CD8-positive, alpha-beta memory T cell (primary cell): ENCODE measurements at regions not wholly inside any gene's neighbourhood (a gene's known extent, or its start where the extent isn't known, plus 50 kb on each side); places are given as distances from the start of the nearest gene placed in this dataset.
A peak's percentile ranks its signal among the peaks of the same experiment; 100 is the strongest.

ENCODE experiments used
- CTCF ChIA-PET: fragments of 350-600 bp; sonication (Branson Sonifier 250); formaldehyde crosslinking; loops from one replicate; lab custom pipeline; 2021; ENCODE audit warnings: antibody characterized with exemption; lab: Charles Lee
- POLR2A ChIA-PET: fragments of 350-600 bp; sonication (Branson Sonifier 250); formaldehyde crosslinking; loops from one replicate; lab custom pipeline; 2021; ENCODE audit warnings: antibody characterized with exemption; lab: Charles Lee
- DNase-seq, 5 donors: peaks; one replicate each; pipeline versions ENCODE4 v3.0.0 to v3.0.0-alpha.2; 2020 to 2022; ENCODE audit warnings: mixed read lengths in 1 of 5
- H3K27ac ChIP-seq: one replicate; pipeline ENCODE4 v1.7.0; 2013; ENCODE audit warnings: low read depth, mild to moderate bottlenecking, low read length, moderate library complexity
- H3K27me3 ChIP-seq: 2 replicates; pipeline ENCODE4 v1.7.0; 2013; ENCODE audit warnings: low read length, mild to moderate bottlenecking; ENCODE audit not compliant: insufficient read depth, poor library complexity, severe bottlenecking
- H3K36me3 ChIP-seq: 2 replicates; pipeline ENCODE4 v1.7.0; 2013; ENCODE audit warnings: mild to moderate bottlenecking, low read length, moderate library complexity; ENCODE audit not compliant: insufficient read depth
- H3K4me1 ChIP-seq: 2 replicates; pipeline ENCODE4 v1.7.0; 2013; ENCODE audit warnings: mild to moderate bottlenecking, low read length, moderate library complexity; ENCODE audit not compliant: insufficient read depth
- H3K4me3 ChIP-seq: 2 replicates; pipeline ENCODE4 v1.7.0; 2013; ENCODE audit warnings: mild to moderate bottlenecking, low read length
- H3K9me3 ChIP-seq: 2 replicates; pipeline ENCODE4 v1.7.0; 2013; ENCODE audit warnings: mild to moderate bottlenecking, low read length
- H3K27ac Mint-ChIP-seq, 8 donors: one replicate each; pipeline ENCODE4 v1.8.0; 2020 to 2021; ENCODE audit warnings: mixed read lengths in 8 of 8, mild to moderate bottlenecking in 6 of 8, inconsistent platforms in 3 of 8, moderate library complexity in 3 of 8
- H3K27me3 Mint-ChIP-seq, 2 donors: one replicate each; pipeline ENCODE4 v1.8.0; 2020 to 2021; ENCODE audit warnings: mixed read lengths in 2 of 2, mild to moderate bottlenecking in 1 of 2, moderate library complexity in 1 of 2
- H3K36me3 Mint-ChIP-seq, 3 donors: one replicate each; pipeline ENCODE4 v1.8.0; 2020 to 2021; ENCODE audit warnings: mixed read lengths in 3 of 3, inconsistent platforms in 1 of 3, mild to moderate bottlenecking in 1 of 3
- H3K4me1 Mint-ChIP-seq, 3 donors: one replicate each; pipeline ENCODE4 v1.8.0; 2020 to 2021; ENCODE audit warnings: mixed read lengths in 3 of 3, inconsistent platforms in 1 of 3, mild to moderate bottlenecking in 1 of 3
- H3K4me3 Mint-ChIP-seq, 7 donors: one replicate each; pipeline ENCODE4 v1.8.0; 2020 to 2021; ENCODE audit warnings: mixed read lengths in 7 of 7, mild to moderate bottlenecking in 6 of 7, moderate library complexity in 4 of 7, inconsistent platforms in 2 of 7
- H3K9me3 Mint-ChIP-seq, 5 donors: one replicate each; pipeline ENCODE4 v1.8.0; 2020 to 2022; ENCODE audit warnings: mixed read lengths in 5 of 5, mild to moderate bottlenecking in 3 of 5, moderate library complexity in 2 of 5, inconsistent platforms in 1 of 5

GRCh38 chr9:3586066-3586465, 60.3 kb upstream of the RFX3 start:
- no peak for DNase-seq
- Histone ChIP-seq H3K27me3 (no peaks in the 10 kb centered on the region), H3K9me3 (peaks cover 15% of the 10 kb centered on the region), H3K36me3 (no peaks in the 10 kb centered on the region), H3K27ac (no peak overlapping the region), H3K4me1 (no peaks in the 10 kb centered on the region), H3K4me3 (no peak overlapping the region)
- peaks cover 40 to 75% (median 62%) of the 10 kb centered on the region in 5 donors for H3K9me3 Mint-ChIP-seq
- POLR2A ChIA-PET, result no interaction called here
- H3K4me1 Mint-ChIP-seq, result peaks cover 0 to 3% (median 0%) of the 10 kb centered on the region in 3 donors
- H3K36me3 Mint-ChIP-seq, result peaks cover 8 to 75% (median 18%) of the 10 kb centered on the region in 3 donors
- H3K27ac Mint-ChIP-seq, result no peak overlapping the region
- no peak overlapping the region for H3K4me3 Mint-ChIP-seq
- CTCF ChIA-PET, result no interaction called here
- H3K27me3 Mint-ChIP-seq, result no peaks in the 10 kb centered on the region

DNA sequence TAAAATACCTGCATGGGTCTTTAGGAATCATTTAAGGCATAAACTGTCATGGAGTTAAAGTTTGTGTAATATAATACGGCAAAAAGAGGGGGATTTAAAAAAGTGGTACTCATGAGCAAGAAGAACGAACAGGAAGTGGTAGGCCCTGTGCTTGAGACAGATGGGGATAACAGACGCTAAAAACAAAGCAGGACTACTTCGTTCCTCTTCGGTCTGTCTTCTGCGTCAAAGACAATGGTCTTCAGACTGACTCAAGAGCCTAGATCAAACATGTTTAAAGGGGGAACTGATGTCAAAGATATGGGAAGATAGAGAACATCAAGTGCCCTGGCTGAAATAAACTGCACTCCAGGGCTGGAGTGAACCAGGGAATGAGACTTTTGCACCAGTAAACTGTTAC, 59.8 kb upstream of the RFX3 start:
- Histone ChIP-seq H3K4me1 (no peaks in the 10 kb centered on the region), H3K4me3 (no peak overlapping the region), H3K27me3 (no peaks in the 10 kb centered on the region), H3K36me3 (no peaks in the 10 kb centered on the region), H3K27ac (no peak overlapping the region), H3K9me3 (peaks cover 19% of the 10 kb centered on the region)
- CTCF ChIA-PET, result no interaction called here
- H3K9me3 Mint-ChIP-seq, result peaks cover 40 to 75% (median 62%) of the 10 kb centered on the region in 5 donors
- DNase-seq, result peak in 1 of 5 donors; percentile 13
- H3K27me3 Mint-ChIP-seq, result no peaks in the 10 kb centered on the region
- no peak overlapping the region for H3K4me3 Mint-ChIP-seq
- peaks cover 10 to 75% (median 15%) of the 10 kb centered on the region in 3 donors for H3K36me3 Mint-ChIP-seq
- no peaks in the 10 kb centered on the region for H3K4me1 Mint-ChIP-seq
- POLR2A ChIA-PET, result no interaction called here
- no peak overlapping the region for H3K27ac Mint-ChIP-seq

DNA sequence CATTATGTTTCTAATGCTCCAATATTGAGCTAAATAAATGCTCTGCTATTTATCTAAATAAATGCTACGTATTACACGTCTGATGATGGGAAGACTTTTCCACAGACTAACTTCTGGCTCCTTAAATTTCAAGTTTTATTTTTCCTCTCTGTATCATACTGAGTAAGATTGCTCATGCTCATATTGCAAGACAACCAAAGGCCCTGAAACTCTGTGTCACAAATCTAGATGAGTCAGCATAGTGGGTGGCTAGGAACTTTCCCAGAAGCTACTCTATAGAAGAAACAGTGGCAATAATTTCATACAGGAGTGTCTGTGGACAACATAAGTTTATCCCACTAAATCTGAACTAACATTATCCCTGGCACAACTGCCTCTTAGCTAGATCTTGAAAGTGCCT, 53.0 kb upstream of the RFX3 start:
- H3K4me1 ChIP-seq, result no peaks in the 10 kb centered on the region
- POLR2A ChIA-PET, result no interaction called here
- no peak overlapping the region for H3K27ac ChIP-seq
- H3K4me1 Mint-ChIP-seq, result no peaks in the 10 kb centered on the region
- H3K9me3 ChIP-seq, result peaks cover 27% of the 10 kb centered on the region
- H3K36me3 Mint-ChIP-seq, result peaks cover 11 to 50% (median 23%) of the 10 kb centered on the region in 3 donors
- H3K27me3 ChIP-seq, result no peaks in the 10 kb centered on the region
- no peak overlapping the region for H3K4me3 ChIP-seq
- peaks cover 40 to 51% (median 49%) of the 10 kb centered on the region in 5 donors for H3K9me3 Mint-ChIP-seq
- CTCF ChIA-PET, result no interaction called here
- no peak for DNase-seq
- no peak overlapping the region for H3K27ac Mint-ChIP-seq
- H3K4me3 Mint-ChIP-seq, result no peak overlapping the region
- no peaks in the 10 kb centered on the region for H3K36me3 ChIP-seq
- H3K27me3 Mint-ChIP-seq, result peaks cover 0 to 2% of the 10 kb centered on the region in 2 donors

- H3K27me3 ChIP-seq, result no peaks in the 10 kb centered on the region
- no peak for DNase-seq
- H3K4me1 ChIP-seq, result no peaks in the 10 kb centered on the region
- Mint-ChIP-seq H3K4me3 (no peak overlapping the region), H3K27ac (no peak overlapping the region), H3K9me3 (peaks cover 20 to 30% (median 26%) of the 10 kb centered on the region in 5 donors), H3K4me1 (no peaks in the 10 kb centered on the region), H3K27me3 (peaks cover 0 to 2% of the 10 kb centered on the region in 2 donors), H3K36me3 (peaks cover 12 to 28% (median 22%) of the 10 kb centered on the region in 3 donors)
- H3K36me3 ChIP-seq, result no peaks in the 10 kb centered on the region
- H3K9me3 ChIP-seq, result peaks cover 14% of the 10 kb centered on the region
- no peak overlapping the region for H3K27ac ChIP-seq
- ChIA-PET CTCF (no interaction called here), POLR2A (no interaction called here)
- H3K4me3 ChIP-seq, result no peak overlapping the region
Measured at GRCh38 chr9:3576328-3576727, 50.5 kb upstream of the RFX3 start.

GRCh38 chr9:3575821-3576220, 50.0 kb upstream of the RFX3 start:
- no peaks in the 10 kb centered on the region for H3K36me3 ChIP-seq
- POLR2A ChIA-PET, result no interaction called here
- H3K27me3 ChIP-seq, result no peaks in the 10 kb centered on the region
- Mint-ChIP-seq H3K27ac (no peak overlapping the region), H3K27me3 (peaks cover 0 to 2% of the 10 kb centered on the region in 2 donors), H3K9me3 (peaks cover 15 to 25% (median 21%) of the 10 kb centered on the region in 5 donors), H3K36me3 (peaks cover 9 to 23% (median 18%) of the 10 kb centered on the region in 3 donors), H3K4me3 (no peak overlapping the region), H3K4me1 (no peaks in the 10 kb centered on the region)
- DNase-seq, result no peak
- no peaks in the 10 kb centered on the region for H3K4me1 ChIP-seq
- H3K4me3 ChIP-seq, result no peak overlapping the region
- H3K9me3 ChIP-seq, result peaks cover 9% of the 10 kb centered on the region
- no peak overlapping the region for H3K27ac ChIP-seq
- CTCF ChIA-PET, result no interaction called here
